WTC11 (cell line): ENCODE measurements at regions not wholly inside any gene's neighbourhood (a gene's known extent, or its start where the extent isn't known, plus 50 kb on each side); places are given as distances from the start of the nearest gene placed in this dataset.

Experiments used
- ATAC-seq: fragments of 200-7000 bp; cut with Tn5 transposase; 2 replicates; pipeline ENCODE4 v1.10.0; 2021; ENCODE audit warnings: mild to moderate bottlenecking, moderate library complexity
- CTCF ChIA-PET: fragments of 300-600 bp; sonication (Branson Sonifier 250); formaldehyde crosslinking; loops from one replicate; lab custom pipeline; 2021; ENCODE audit warnings: antibody characterized with exemption; lab: Charles Lee
- POLR2A ChIA-PET: fragments of 350-600 bp; sonication (Branson Sonifier 250); formaldehyde crosslinking; loops from one replicate; lab custom pipeline; 2021; ENCODE audit warnings: antibody characterized with exemption; lab: Charles Lee
- DNase-seq: peaks from one replicate; pipeline ENCODE4 v3.0.0; 2021; ENCODE audit warnings: low spot score
- H3K27ac Mint-ChIP-seq: 2 replicates; pipeline ENCODE4 v1.8.0; 2021; ENCODE audit warnings: mixed read lengths
- H3K27me3 Mint-ChIP-seq: 2 replicates; pipeline ENCODE4 v1.8.0; 2021; ENCODE audit warnings: low read depth, mild to moderate bottlenecking, moderate library complexity, mixed read lengths
- H3K36me3 Mint-ChIP-seq: 2 replicates; pipeline ENCODE4 v1.8.0; 2021; ENCODE audit warnings: mixed read lengths
- H3K4me1 Mint-ChIP-seq: 2 replicates; pipeline ENCODE4 v1.8.0; 2022; ENCODE audit warnings: mixed read lengths
- H3K4me3 Mint-ChIP-seq: 2 replicates; pipeline ENCODE4 v1.8.0; 2021; ENCODE audit warnings: mild to moderate bottlenecking, moderate library complexity, mixed read lengths
- H3K9me3 Mint-ChIP-seq: 2 replicates; pipeline ENCODE4 v1.8.0; 2021; ENCODE audit warnings: mixed read lengths
- CBFB ChIP-seq: sonication (generic); formaldehyde crosslinking; IDR thresholded peaks from 2 replicates; pipeline ENCODE4 v1.8.1; 2022; ENCODE audit warnings: mild to moderate bottlenecking, low read depth, missing genetic modification reagents
- CREB1 ChIP-seq: sonication (generic); formaldehyde crosslinking; IDR thresholded peaks from 2 replicates; pipeline ENCODE4 v1.8.0; 2023; ENCODE audit warnings: mild to moderate bottlenecking, missing genetic modification reagents
- GTF2I ChIP-seq: fragments of 250-450 bp; sonication (Bioruptor Pico); conservative IDR thresholded peaks from 2 replicates; pipeline ENCODE4 v1.4.0; 2021; ENCODE audit warnings: mild to moderate bottlenecking
- JAZF1 ChIP-seq: fragments of 250-450 bp; sonication (Bioruptor Pico); IDR thresholded peaks from 2 replicates; pipeline ENCODE4 v1.9.0; 2021; ENCODE audit warnings: moderate library complexity, mild to moderate bottlenecking, inconsistent platforms
- NFE2L1 ChIP-seq: sonication (generic); formaldehyde crosslinking; IDR thresholded peaks from 2 replicates; pipeline ENCODE4 v1.8.1; 2023; ENCODE audit warnings: missing genetic modification reagents
- RORB ChIP-seq: fragments of 250-450 bp; sonication (Bioruptor Pico); IDR thresholded peaks from 2 replicates; pipeline ENCODE4 v1.9.0; 2021; ENCODE audit warnings: mild to moderate bottlenecking
- SMAD4 ChIP-seq: sonication (generic); formaldehyde crosslinking; IDR thresholded peaks from 2 replicates; pipeline ENCODE4 v1.8.0; 2022; ENCODE audit warnings: mild to moderate bottlenecking, missing genetic modification reagents
- SP1 ChIP-seq: sonication (generic); formaldehyde crosslinking; conservative IDR thresholded peaks from 2 replicates; pipeline ENCODE4 v1.8.1; 2022; ENCODE audit warnings: missing genetic modification reagents
- TEAD1 ChIP-seq: sonication (generic); formaldehyde crosslinking; IDR thresholded peaks from 2 replicates; pipeline ENCODE4 v1.8.0; 2022; ENCODE audit warnings: mild to moderate bottlenecking, missing genetic modification reagents
- TEAD4 ChIP-seq: sonication (generic); formaldehyde crosslinking; IDR thresholded peaks from 2 replicates; pipeline ENCODE4 v1.8.0; 2022; ENCODE audit warnings: mild to moderate bottlenecking, missing genetic modification reagents
- ZNF138 ChIP-seq: sonication (generic); formaldehyde crosslinking; conservative IDR thresholded peaks from 2 replicates; pipeline ENCODE4 v1.8.1; 2022; ENCODE audit warnings: mild to moderate bottlenecking, moderate library complexity, missing genetic modification reagents
- ZNF317 ChIP-seq: sonication (generic); formaldehyde crosslinking; IDR thresholded peaks from 2 replicates; pipeline ENCODE4 v1.8.1; 2023; ENCODE audit warnings: low read depth, mild to moderate bottlenecking, moderate library complexity, missing genetic modification reagents, borderline replicate concordance
- ZNF396 ChIP-seq: fragments of 250-450 bp; sonication (Bioruptor Pico); IDR thresholded peaks from 2 replicates; pipeline ENCODE4 v1.8.0; 2021; ENCODE audit warnings: mild to moderate bottlenecking, moderate library complexity, borderline replicate concordance
- ZNF423 ChIP-seq: fragments of 250-450 bp; sonication (Bioruptor Pico); IDR thresholded peaks from 2 replicates; pipeline ENCODE4 v2.1.2; 2022; ENCODE audit warnings: mild to moderate bottlenecking, moderate library complexity
- TF ChIP-seq, protein P1 (sequence below): fragments of 200-600 bp; IDR thresholded peaks from 2 replicates; pipeline ENCODE4 v1.8.0; 2022; ENCODE audit warnings: antibody characterized with exemption
- TF ChIP-seq, protein P2 (sequence below): sonication (generic); formaldehyde crosslinking; IDR thresholded peaks from 2 replicates; pipeline ENCODE4 v1.8.1; 2023; ENCODE audit warnings: mild to moderate bottlenecking, moderate library complexity, missing genetic modification reagents
- TF ChIP-seq, protein P3 (sequence below): sonication (generic); formaldehyde crosslinking; IDR thresholded peaks from 2 replicates; pipeline ENCODE4 v1.8.0; 2023; ENCODE audit warnings: missing genetic modification reagents
- TF ChIP-seq, protein P4 (sequence below): fragments of 250-450 bp; sonication (Bioruptor Pico); IDR thresholded peaks from 2 replicates; pipeline ENCODE4 v1.9.0; 2021; ENCODE audit warnings: mild to moderate bottlenecking
- TF ChIP-seq, protein P5 (sequence below): fragments of 250-450 bp; sonication (Bioruptor Pico); IDR thresholded peaks from 2 replicates; pipeline ENCODE4 v1.8.0; 2021; ENCODE audit warnings: mild to moderate bottlenecking
- TF ChIP-seq, protein P6 (sequence below): sonication (generic); formaldehyde crosslinking; IDR thresholded peaks from 2 replicates; pipeline ENCODE4 v1.8.0; 2022; ENCODE audit warnings: missing genetic modification reagents
- TF ChIP-seq, protein P7 (sequence below): fragments of 250-450 bp; sonication (Bioruptor Pico); IDR thresholded peaks from 2 replicates; pipeline ENCODE4 v2.1.2; 2022; ENCODE audit warnings: mild to moderate bottlenecking, moderate library complexity
- TF ChIP-seq, protein P8 (sequence below): sonication (generic); formaldehyde crosslinking; conservative IDR thresholded peaks from 2 replicates; pipeline ENCODE4 v1.8.1; 2023; ENCODE audit warnings: mild to moderate bottlenecking, low read depth, missing genetic modification reagents, moderate library complexity

DNA sequence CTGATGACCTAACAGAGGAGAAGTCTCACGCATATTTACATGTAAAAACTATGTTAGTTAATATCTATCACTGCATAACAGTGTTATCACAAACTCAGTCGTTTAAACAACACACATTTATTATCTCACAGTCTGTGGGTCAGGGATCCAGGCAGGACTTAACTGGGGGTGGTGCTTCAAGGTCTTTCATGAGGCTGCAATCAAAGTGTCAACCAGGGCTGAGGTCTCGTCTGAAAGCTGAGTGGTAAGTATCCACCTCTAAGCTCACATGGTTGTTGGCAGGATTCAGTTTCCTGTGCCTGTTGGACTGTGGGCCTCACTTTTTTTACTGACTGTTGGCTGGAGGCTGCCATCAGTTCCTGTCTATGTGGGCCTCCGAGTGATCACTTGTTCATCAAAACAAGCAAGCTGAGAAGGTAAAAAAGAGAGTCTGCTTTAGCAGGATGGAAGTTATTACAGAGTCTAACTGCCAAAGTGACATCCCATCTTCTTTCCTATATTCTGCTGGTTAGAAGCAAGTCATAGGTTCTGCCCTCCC is 188.6 kb downstream of the CARTPT start:
- ChIA-PET CTCF (interaction anchor here (1.1 kb wide), 1 partner anchor 42 kb away, joined by 3 read pairs; no protein-coding TSS in a partner anchor), POLR2A (interaction anchor here (0.6 kb wide), 1 partner anchor 99 kb away, joined by 3 read pairs; no protein-coding TSS in a partner anchor)
- H3K4me3 Mint-ChIP-seq, result no peak overlapping the region
- H3K36me3 Mint-ChIP-seq, result peaks cover 5% of the 10 kb centered on the region; the same call in 1 of the 2 replicates
- peaks cover 9% of the 10 kb centered on the region for H3K9me3 Mint-ChIP-seq
- ATAC-seq (no peak), DNase-seq (no peak)
- H3K27ac Mint-ChIP-seq, result no peak overlapping the region
- peaks cover 12% of the 10 kb centered on the region for H3K4me1 Mint-ChIP-seq
- TF ChIP-seq ZNF396 (no peak), JAZF1 (CRISPR knock-in tag) (no peak), ZNF138 (no peak), CBFB (CRISPR knock-in tag) (no peak), ZNF423 (CRISPR knock-in tag) (no peak), SMAD4 (no peak), GTF2I (CRISPR knock-in tag) (no peak), ZNF317 (CRISPR knock-in tag) (no peak), CREB1 (CRISPR knock-in tag) (no peak), NFE2L1 (CRISPR knock-in tag) (no peak), TEAD4 (CRISPR knock-in tag) (no peak)
- TF ChIP-seq, protein P1, sequence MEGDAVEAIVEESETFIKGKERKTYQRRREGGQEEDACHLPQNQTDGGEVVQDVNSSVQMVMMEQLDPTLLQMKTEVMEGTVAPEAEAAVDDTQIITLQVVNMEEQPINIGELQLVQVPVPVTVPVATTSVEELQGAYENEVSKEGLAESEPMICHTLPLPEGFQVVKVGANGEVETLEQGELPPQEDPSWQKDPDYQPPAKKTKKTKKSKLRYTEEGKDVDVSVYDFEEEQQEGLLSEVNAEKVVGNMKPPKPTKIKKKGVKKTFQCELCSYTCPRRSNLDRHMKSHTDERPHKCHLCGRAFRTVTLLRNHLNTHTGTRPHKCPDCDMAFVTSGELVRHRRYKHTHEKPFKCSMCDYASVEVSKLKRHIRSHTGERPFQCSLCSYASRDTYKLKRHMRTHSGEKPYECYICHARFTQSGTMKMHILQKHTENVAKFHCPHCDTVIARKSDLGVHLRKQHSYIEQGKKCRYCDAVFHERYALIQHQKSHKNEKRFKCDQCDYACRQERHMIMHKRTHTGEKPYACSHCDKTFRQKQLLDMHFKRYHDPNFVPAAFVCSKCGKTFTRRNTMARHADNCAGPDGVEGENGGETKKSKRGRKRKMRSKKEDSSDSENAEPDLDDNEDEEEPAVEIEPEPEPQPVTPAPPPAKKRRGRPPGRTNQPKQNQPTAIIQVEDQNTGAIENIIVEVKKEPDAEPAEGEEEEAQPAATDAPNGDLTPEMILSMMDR, result no peak
- TF ChIP-seq, protein P2, sequence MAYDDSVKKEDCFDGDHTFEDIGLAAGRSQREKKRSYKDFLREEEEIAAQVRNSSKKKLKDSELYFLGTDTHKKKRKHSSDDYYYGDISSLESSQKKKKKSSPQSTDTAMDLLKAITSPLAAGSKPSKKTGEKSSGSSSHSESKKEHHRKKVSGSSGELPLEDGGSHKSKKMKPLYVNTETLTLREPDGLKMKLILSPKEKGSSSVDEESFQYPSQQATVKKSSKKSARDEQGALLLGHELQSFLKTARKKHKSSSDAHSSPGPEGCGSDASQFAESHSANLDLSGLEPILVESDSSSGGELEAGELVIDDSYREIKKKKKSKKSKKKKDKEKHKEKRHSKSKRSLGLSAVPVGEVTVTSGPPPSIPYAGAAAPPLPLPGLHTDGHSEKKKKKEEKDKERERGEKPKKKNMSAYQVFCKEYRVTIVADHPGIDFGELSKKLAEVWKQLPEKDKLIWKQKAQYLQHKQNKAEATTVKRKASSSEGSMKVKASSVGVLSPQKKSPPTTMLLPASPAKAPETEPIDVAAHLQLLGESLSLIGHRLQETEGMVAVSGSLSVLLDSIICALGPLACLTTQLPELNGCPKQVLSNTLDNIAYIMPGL (CRISPR knock-in tag), result no peak
- TF ChIP-seq, protein P3, sequence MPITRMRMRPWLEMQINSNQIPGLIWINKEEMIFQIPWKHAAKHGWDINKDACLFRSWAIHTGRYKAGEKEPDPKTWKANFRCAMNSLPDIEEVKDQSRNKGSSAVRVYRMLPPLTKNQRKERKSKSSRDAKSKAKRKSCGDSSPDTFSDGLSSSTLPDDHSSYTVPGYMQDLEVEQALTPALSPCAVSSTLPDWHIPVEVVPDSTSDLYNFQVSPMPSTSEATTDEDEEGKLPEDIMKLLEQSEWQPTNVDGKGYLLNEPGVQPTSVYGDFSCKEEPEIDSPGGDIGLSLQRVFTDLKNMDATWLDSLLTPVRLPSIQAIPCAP, result no peak
- TF ChIP-seq, protein P4, sequence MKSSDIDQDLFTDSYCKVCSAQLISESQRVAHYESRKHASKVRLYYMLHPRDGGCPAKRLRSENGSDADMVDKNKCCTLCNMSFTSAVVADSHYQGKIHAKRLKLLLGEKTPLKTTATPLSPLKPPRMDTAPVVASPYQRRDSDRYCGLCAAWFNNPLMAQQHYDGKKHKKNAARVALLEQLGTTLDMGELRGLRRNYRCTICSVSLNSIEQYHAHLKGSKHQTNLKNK, result no peak
- TF ChIP-seq, protein P5, sequence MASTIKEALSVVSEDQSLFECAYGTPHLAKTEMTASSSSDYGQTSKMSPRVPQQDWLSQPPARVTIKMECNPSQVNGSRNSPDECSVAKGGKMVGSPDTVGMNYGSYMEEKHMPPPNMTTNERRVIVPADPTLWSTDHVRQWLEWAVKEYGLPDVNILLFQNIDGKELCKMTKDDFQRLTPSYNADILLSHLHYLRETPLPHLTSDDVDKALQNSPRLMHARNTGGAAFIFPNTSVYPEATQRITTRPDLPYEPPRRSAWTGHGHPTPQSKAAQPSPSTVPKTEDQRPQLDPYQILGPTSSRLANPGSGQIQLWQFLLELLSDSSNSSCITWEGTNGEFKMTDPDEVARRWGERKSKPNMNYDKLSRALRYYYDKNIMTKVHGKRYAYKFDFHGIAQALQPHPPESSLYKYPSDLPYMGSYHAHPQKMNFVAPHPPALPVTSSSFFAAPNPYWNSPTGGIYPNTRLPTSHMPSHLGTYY (CRISPR knock-in tag), result no peak
- TF ChIP-seq, protein P6, sequence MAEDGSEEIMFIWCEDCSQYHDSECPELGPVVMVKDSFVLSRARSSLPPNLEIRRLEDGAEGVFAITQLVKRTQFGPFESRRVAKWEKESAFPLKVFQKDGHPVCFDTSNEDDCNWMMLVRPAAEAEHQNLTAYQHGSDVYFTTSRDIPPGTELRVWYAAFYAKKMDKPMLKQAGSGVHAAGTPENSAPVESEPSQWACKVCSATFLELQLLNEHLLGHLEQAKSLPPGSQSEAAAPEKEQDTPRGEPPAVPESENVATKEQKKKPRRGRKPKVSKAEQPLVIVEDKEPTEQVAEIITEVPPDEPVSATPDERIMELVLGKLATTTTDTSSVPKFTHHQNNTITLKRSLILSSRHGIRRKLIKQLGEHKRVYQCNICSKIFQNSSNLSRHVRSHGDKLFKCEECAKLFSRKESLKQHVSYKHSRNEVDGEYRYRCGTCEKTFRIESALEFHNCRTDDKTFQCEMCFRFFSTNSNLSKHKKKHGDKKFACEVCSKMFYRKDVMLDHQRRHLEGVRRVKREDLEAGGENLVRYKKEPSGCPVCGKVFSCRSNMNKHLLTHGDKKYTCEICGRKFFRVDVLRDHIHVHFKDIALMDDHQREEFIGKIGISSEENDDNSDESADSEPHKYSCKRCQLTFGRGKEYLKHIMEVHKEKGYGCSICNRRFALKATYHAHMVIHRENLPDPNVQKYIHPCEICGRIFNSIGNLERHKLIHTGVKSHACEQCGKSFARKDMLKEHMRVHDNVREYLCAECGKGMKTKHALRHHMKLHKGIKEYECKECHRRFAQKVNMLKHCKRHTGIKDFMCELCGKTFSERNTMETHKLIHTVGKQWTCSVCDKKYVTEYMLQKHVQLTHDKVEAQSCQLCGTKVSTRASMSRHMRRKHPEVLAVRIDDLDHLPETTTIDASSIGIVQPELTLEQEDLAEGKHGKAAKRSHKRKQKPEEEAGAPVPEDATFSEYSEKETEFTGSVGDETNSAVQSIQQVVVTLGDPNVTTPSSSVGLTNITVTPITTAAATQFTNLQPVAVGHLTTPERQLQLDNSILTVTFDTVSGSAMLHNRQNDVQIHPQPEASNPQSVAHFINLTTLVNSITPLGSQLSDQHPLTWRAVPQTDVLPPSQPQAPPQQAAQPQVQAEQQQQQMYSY, result no peak
- H3K27me3 Mint-ChIP-seq, result no peaks in the 10 kb centered on the region; the same call in 1 of the 2 replicates

DNA sequence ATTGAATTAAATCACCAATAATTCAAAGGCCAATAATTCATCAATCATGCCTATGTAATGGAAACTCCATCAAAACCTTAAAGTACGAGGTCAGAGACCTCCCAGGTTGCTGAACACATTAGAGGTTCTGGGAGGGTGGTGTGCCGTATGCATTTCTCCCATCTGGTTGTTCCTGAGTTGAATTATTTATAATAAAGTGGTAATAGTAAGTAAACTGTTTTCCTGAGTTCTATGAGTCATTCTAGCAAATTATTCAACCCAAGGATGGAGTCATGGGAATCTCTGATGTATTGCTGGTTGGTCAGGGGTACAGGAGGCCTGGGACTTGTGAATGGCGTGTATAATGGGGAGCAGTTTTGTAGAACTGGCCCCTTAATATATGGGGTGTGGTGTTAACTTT is 191.7 kb downstream of the CARTPT start:
- Mint-ChIP-seq H3K9me3 (peaks cover 2% of the 10 kb centered on the region), H3K27me3 (no peaks in the 10 kb centered on the region), H3K27ac (no peak overlapping the region), H3K4me3 (no peak overlapping the region), H3K4me1 (peaks cover 12% of the 10 kb centered on the region), H3K36me3 (peaks cover 1% of the 10 kb centered on the region; the same call in 1 of the 2 replicates)
- ATAC-seq (no peak), DNase-seq (no peak)
- no peak for TF ChIP-seq TEAD1
- no peak for TF ChIP-seq RORB (CRISPR knock-in tag)
- TF ChIP-seq, protein P7, sequence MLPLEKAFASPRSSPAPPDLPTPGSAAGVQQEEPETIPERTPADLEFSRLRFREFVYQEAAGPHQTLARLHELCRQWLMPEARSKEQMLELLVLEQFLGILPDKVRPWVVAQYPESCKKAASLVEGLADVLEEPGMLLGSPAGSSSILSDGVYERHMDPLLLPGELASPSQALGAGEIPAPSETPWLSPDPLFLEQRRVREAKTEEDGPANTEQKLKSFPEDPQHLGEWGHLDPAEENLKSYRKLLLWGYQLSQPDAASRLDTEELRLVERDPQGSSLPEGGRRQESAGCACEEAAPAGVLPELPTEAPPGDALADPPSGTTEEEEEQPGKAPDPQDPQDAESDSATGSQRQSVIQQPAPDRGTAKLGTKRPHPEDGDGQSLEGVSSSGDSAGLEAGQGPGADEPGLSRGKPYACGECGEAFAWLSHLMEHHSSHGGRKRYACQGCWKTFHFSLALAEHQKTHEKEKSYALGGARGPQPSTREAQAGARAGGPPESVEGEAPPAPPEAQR, result no peak
- TF ChIP-seq SP1 (CRISPR knock-in tag), result no peak
- TF ChIP-seq, protein P8, sequence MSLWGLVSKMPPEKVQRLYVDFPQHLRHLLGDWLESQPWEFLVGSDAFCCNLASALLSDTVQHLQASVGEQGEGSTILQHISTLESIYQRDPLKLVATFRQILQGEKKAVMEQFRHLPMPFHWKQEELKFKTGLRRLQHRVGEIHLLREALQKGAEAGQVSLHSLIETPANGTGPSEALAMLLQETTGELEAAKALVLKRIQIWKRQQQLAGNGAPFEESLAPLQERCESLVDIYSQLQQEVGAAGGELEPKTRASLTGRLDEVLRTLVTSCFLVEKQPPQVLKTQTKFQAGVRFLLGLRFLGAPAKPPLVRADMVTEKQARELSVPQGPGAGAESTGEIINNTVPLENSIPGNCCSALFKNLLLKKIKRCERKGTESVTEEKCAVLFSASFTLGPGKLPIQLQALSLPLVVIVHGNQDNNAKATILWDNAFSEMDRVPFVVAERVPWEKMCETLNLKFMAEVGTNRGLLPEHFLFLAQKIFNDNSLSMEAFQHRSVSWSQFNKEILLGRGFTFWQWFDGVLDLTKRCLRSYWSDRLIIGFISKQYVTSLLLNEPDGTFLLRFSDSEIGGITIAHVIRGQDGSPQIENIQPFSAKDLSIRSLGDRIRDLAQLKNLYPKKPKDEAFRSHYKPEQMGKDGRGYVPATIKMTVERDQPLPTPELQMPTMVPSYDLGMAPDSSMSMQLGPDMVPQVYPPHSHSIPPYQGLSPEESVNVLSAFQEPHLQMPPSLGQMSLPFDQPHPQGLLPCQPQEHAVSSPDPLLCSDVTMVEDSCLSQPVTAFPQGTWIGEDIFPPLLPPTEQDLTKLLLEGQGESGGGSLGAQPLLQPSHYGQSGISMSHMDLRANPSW (CRISPR knock-in tag), result no peak
- ChIA-PET POLR2A (no interaction called here), CTCF (no interaction called here)
